A549 (cell line): ENCODE measurements at regions not wholly inside any gene's neighbourhood (a gene's known extent, or its start where the extent isn't known, plus 50 kb on each side); places are given as distances from the start of the nearest gene placed in this dataset.

Source experiments
- ATAC-seq, 2 experiments: fragments of 200-7000 bp in 1 of 2; fragments of >200 bp in 1 of 2; cut with Nextera tagmentation in 1 of 2; cut with Tn5 transposase in 1 of 2; 3 replicates each; pipeline versions ENCODE4 v1.8.0 to v1.9.1; 2018 to 2020; ENCODE audit warnings: mild to moderate bottlenecking in 1 of 2, moderate library complexity in 1 of 2
- CTCF ChIA-PET: fragments of 300-600 bp; sonication (Branson Sonifier 250); formaldehyde crosslinking; extraction: SDS; loops from one replicate; lab custom pipeline; 2021; ENCODE audit warnings: antibody characterized with exemption, inconsistent platforms; lab: Yijun Ruan, JAX
- POLR2A ChIA-PET: fragments of 350-600 bp; formaldehyde crosslinking; extraction: SDS; loops from one replicate; lab custom pipeline; 2021; ENCODE audit warnings: antibody characterized with exemption, inconsistent platforms; lab: Yijun Ruan, JAX
- DNase-seq, 2 experiments: peaks; one replicate each; pipeline versions ENCODE4 v3.0.0 to v3.0.0-alpha.2; 2011 to 2016; ENCODE audit warnings: low read depth in 1 of 2, low spot score in 1 of 2
- FAIRE-seq: peaks from 2 replicates; lab custom pipeline; 2011; peaks lifted over from hg19 to GRCh38; lab: Jason Lieb, UNC
- H3K27ac ChIP-seq, 2 experiments: fragments of >200 bp; sonication (Bioruptor Twin); formaldehyde crosslinking; 3 replicates each; pipeline ENCODE4 v1.5.1; 2016 to 2017
- H3K4me1 ChIP-seq: fragments of >200 bp; sonication (Bioruptor Twin); formaldehyde crosslinking; 3 replicates; pipeline ENCODE4 v1.6.1; 2016
- H3K4me2 ChIP-seq: fragments of >200 bp; sonication (Bioruptor Twin); formaldehyde crosslinking; 3 replicates; pipeline ENCODE4 v1.6.1; 2016
- H3K4me3 ChIP-seq: fragments of >200 bp; sonication (Bioruptor Twin); formaldehyde crosslinking; 3 replicates; pipeline ENCODE4 v1.5.1; 2016
- H3K9me3 ChIP-seq: fragments of >200 bp; sonication (Bioruptor Twin); formaldehyde crosslinking; 3 replicates; pipeline ENCODE4 v1.6.1; 2016
- BHLHE40 ChIP-seq: IDR thresholded peaks from 2 replicates; pipeline ENCODE4 v1.6.1; 2012; ENCODE audit warnings: low read depth, low read length, inconsistent platforms
- CBX2 ChIP-seq: fragments of 200-600 bp; sonication (generic); IDR thresholded peaks from 2 replicates; pipeline ENCODE4 v1.6.1; 2016; ENCODE audit warnings: low read depth, mild to moderate bottlenecking, borderline replicate concordance
- CBX8 ChIP-seq: fragments of 200-600 bp; sonication (generic); IDR thresholded peaks from 2 replicates; pipeline ENCODE4 v1.6.1; 2016
- CHD2 ChIP-seq: fragments of 150-350 bp; IDR thresholded peaks from 2 replicates; pipeline ENCODE4 v1.6.1; 2014; ENCODE audit warnings: low read length; ENCODE audit not compliant: partially characterized antibody
- EHF ChIP-seq: fragments of 250-450 bp; sonication (Bioruptor Pico); IDR thresholded peaks from 2 replicates; pipeline ENCODE4 v1.5.0; 2020; ENCODE audit warnings: mild to moderate bottlenecking
- ESRRA ChIP-seq: fragments of 150-350 bp; IDR thresholded peaks from 2 replicates; pipeline ENCODE4 v1.6.1; 2014; ENCODE audit warnings: mild to moderate bottlenecking, low read length, borderline replicate concordance
- FOXS1 ChIP-seq: fragments of 250-450 bp; sonication (Bioruptor Pico); IDR thresholded peaks from 2 replicates; pipeline ENCODE4 v1.5.0; 2020; ENCODE audit warnings: mild to moderate bottlenecking, moderate library complexity
- HEYL ChIP-seq: fragments of 250-450 bp; sonication (Bioruptor Pico); IDR thresholded peaks from 2 replicates; pipeline ENCODE4 v1.8.0; 2021; ENCODE audit warnings: mild to moderate bottlenecking, moderate library complexity
- HOXB13 ChIP-seq: fragments of 250-450 bp; sonication (Bioruptor Pico); IDR thresholded peaks from 2 replicates; pipeline ENCODE4 v1.5.0; 2020; ENCODE audit warnings: low read depth, mild to moderate bottlenecking, moderate library complexity
- JUN ChIP-seq, 2 experiments: fragments of >200 bp; sonication (Bioruptor Twin); formaldehyde crosslinking; IDR thresholded peaks; 2 replicates in 1 of 2; 3 replicates in 1 of 2; pipeline ENCODE4 v1.6.1; 2016 to 2017
- JUNB ChIP-seq: fragments of >200 bp; sonication (Bioruptor Twin); formaldehyde crosslinking; IDR thresholded peaks from 2 replicates; pipeline ENCODE4 v1.6.1; 2016
- MAFK ChIP-seq: fragments of 450-650 bp; IDR thresholded peaks from 2 replicates; pipeline ENCODE4 v1.6.1; 2014; ENCODE audit not compliant: partially characterized antibody
- NFE2L2 ChIP-seq: fragments of 150-350 bp; conservative IDR thresholded peaks from 2 replicates; pipeline ENCODE4 v1.6.1; 2014; ENCODE audit warnings: low read length
- NR3C1 ChIP-seq: fragments of >200 bp; sonication (Bioruptor Twin); formaldehyde crosslinking; IDR thresholded peaks from 3 replicates; pipeline ENCODE4 v1.6.1; 2017
- POLR2A ChIP-seq: IDR thresholded peaks from 2 replicates; pipeline ENCODE4 v1.6.1; 2012; ENCODE audit warnings: mild to moderate bottlenecking, low read length
- POLR2AphosphoS2 ChIP-seq: conservative IDR thresholded peaks from 2 replicates; pipeline ENCODE4 v1.6.1; 2012; ENCODE audit warnings: low read length, improper control_type of control experiment, inconsistent platforms
- RARB ChIP-seq: fragments of 250-450 bp; sonication (Bioruptor Pico); IDR thresholded peaks from 2 replicates; pipeline ENCODE4 v1.8.0; 2021; ENCODE audit warnings: mild to moderate bottlenecking, moderate library complexity
- RNF2 ChIP-seq: fragments of 200-600 bp; sonication (generic); IDR thresholded peaks from 2 replicates; pipeline ENCODE4 v1.6.1; 2016; ENCODE audit warnings: low read depth, mild to moderate bottlenecking, antibody characterized with exemption, moderate library complexity, borderline replicate concordance
- TP53 ChIP-seq: fragments of 250-450 bp; sonication (Bioruptor Pico); IDR thresholded peaks from 2 replicates; pipeline ENCODE4 v1.5.0; 2021; ENCODE audit warnings: mild to moderate bottlenecking, moderate library complexity
- ZFP36 ChIP-seq: fragments of 450-650 bp; IDR thresholded peaks from 2 replicates; pipeline ENCODE4 v1.6.1; 2014; ENCODE audit warnings: borderline replicate concordance; ENCODE audit not compliant: partially characterized antibody
- ZNF302 ChIP-seq: fragments of 250-450 bp; sonication (Bioruptor Pico); IDR thresholded peaks from 2 replicates; pipeline ENCODE4 v1.9.0; 2021; ENCODE audit warnings: inconsistent platforms, mild to moderate bottlenecking, moderate library complexity
- ZSCAN20 ChIP-seq: fragments of 250-450 bp; sonication (Bioruptor Pico); IDR thresholded peaks from 2 replicates; pipeline ENCODE4 v1.8.0; 2022; ENCODE audit warnings: mild to moderate bottlenecking, moderate library complexity
- WGBS: methylation state at CpG from one replicate; pipeline ENCODE4 v1.1.6; 2017; ENCODE audit errors: missing lambda C conversion rate; 5-methylcytosine and 5-hydroxymethylcytosine counted together
- TF ChIP-seq, protein P1 (sequence below): fragments of 250-450 bp; sonication (Bioruptor Pico); IDR thresholded peaks from 2 replicates; pipeline ENCODE4 v1.5.0; 2020; ENCODE audit warnings: low read depth, mild to moderate bottlenecking, moderate library complexity
- TF ChIP-seq, protein P2 (sequence below): IDR thresholded peaks from 2 replicates; pipeline ENCODE4 v1.6.1; 2012
- TF ChIP-seq, protein P3 (sequence below): fragments of >200 bp; sonication (Bioruptor Twin); formaldehyde crosslinking; IDR thresholded peaks from 3 replicates; pipeline ENCODE4 v1.5.1; 2016
- TF ChIP-seq, protein P4 (sequence below): fragments of >200 bp; sonication (Bioruptor Twin); formaldehyde crosslinking; IDR thresholded peaks from 3 replicates; pipeline ENCODE4 v1.6.1; 2016

DNA sequence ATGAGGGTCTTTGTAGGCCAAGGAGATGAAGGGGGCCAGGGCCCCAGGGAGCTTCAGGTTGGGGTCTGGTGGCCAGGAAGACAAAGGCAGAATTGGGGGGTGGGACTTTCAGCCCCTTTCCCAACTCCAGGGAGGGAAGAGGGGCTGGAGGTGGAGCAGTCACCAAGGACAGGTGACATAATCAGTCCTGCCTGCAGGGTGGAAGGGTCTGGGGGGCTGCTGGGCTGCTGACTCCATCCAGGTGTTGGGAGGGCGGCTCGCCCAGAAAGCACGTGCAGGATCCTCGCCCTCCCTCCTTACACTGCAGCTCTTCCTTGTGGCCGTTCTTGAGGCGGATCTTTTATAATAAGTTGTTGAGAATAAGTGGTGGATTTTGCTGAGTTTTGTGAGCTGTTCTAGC, 1491.1 kb downstream of the TBC1D22A start:
- ATAC-seq (no peak), FAIRE-seq (no peak), DNase-seq (no peak)
- TF ChIP-seq HEYL = no peak
- no peak for TF ChIP-seq JUN (IDR thresholded peaks at IDR 0.05)
- TF ChIP-seq RNF2 = no peak
- TF ChIP-seq NR3C1 = no peak
- no peak for TF ChIP-seq POLR2A
- Histone ChIP-seq H3K4me1 (peaks cover 11% of the 10 kb centered on the region), H3K9me3 (no peaks in the 10 kb centered on the region), H3K4me3 (no peak overlapping the region), H3K4me2 (no peak overlapping the region), H3K27ac (peak overlapping the region in 1 of 2 experiments; percentile 48; a peak in 1 of 6 replicates)
- CTCF ChIA-PET = no interaction called here
- POLR2A ChIA-PET = no interaction called here
- 86% methylated on average over 5 of the region's 6 CpGs for WGBS

DNA sequence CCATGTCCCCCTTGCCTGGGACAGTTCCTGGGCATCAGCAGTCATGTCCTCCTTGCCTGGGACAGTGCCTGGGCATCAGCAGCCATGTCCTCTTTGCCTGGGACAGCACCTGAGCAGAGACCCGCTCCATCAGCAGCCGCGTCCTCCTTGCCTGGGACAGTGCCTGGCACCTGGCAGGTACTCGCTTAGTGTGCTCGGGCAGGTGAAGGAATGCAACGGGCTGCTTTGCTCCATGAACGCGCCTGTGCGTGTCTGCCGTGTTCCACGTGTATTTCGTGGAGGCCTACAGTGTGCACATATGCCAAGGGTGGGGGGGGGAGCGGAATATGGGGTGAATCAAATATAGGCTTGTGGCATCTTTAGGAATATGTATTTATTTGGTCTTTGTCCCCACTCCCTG, 1490.7 kb downstream of the TBC1D22A start:
- FAIRE-seq (no peak), DNase-seq (no peak), ATAC-seq (no peak)
- H3K4me1 ChIP-seq = peaks cover 11% of the 10 kb centered on the region
- POLR2A ChIA-PET = no interaction called here
- no peaks in the 10 kb centered on the region for H3K9me3 ChIP-seq
- H3K27ac ChIP-seq = no peak overlapping the region
- 90% methylated on average over 7 of the region's 13 CpGs for WGBS
- H3K4me3 ChIP-seq = no peak overlapping the region
- TF ChIP-seq EHF (CRISPR knock-in tag) (no peak), ZSCAN20 (CRISPR knock-in tag) (no peak), CBX2 (no peak), BHLHE40 (no peak)
- H3K4me2 ChIP-seq = no peak overlapping the region
- CTCF ChIA-PET = no interaction called here

DNA sequence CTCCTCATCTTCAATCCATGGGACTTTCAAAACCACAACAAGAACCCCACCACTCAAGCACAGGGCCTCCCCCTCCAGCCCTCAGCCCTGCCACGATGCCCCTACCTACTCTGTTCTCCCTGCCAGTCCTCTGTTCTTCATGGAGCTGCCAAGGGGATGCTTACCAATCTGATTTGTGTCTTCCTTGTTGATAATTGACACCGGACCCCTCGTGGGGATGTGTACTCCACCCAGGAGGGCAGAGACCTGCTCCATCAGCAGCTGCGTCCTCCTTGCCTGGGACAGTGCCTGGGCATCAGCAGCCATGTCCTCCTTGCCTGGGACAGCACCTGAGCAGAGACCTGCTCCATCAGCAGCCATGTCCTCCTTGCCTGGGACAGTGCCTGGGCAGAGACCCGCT, 1489.2 kb downstream of the TBC1D22A start:
- H3K4me1 ChIP-seq = peaks cover 11% of the 10 kb centered on the region
- H3K27ac ChIP-seq = no peak overlapping the region
- TF ChIP-seq JUNB (no peak), FOXS1 (CRISPR knock-in tag) (no peak), ZNF302 (CRISPR knock-in tag) (no peak), BHLHE40 (no peak), TP53 (CRISPR knock-in tag) (no peak), EHF (CRISPR knock-in tag) (no peak), NFE2L2 (no peak), ZFP36 (no peak), HOXB13 (no peak), CHD2 (no peak), CBX8 (no peak), MAFK (no peak), POLR2AphosphoS2 (no peak), ESRRA (no peak), RARB (CRISPR knock-in tag) (no peak)
- TF ChIP-seq, protein P1, sequence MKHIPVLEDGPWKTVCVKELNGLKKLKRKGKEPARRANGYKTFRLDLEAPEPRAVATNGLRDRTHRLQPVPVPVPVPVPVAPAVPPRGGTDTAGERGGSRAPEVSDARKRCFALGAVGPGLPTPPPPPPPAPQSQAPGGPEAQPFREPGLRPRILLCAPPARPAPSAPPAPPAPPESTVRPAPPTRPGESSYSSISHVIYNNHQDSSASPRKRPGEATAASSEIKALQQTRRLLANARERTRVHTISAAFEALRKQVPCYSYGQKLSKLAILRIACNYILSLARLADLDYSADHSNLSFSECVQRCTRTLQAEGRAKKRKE (CRISPR knock-in tag) = no peak
- TF ChIP-seq, protein P2, sequence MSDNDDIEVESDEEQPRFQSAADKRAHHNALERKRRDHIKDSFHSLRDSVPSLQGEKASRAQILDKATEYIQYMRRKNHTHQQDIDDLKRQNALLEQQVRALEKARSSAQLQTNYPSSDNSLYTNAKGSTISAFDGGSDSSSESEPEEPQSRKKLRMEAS = no peak
- TF ChIP-seq, protein P3, sequence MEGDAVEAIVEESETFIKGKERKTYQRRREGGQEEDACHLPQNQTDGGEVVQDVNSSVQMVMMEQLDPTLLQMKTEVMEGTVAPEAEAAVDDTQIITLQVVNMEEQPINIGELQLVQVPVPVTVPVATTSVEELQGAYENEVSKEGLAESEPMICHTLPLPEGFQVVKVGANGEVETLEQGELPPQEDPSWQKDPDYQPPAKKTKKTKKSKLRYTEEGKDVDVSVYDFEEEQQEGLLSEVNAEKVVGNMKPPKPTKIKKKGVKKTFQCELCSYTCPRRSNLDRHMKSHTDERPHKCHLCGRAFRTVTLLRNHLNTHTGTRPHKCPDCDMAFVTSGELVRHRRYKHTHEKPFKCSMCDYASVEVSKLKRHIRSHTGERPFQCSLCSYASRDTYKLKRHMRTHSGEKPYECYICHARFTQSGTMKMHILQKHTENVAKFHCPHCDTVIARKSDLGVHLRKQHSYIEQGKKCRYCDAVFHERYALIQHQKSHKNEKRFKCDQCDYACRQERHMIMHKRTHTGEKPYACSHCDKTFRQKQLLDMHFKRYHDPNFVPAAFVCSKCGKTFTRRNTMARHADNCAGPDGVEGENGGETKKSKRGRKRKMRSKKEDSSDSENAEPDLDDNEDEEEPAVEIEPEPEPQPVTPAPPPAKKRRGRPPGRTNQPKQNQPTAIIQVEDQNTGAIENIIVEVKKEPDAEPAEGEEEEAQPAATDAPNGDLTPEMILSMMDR = no peak
- TF ChIP-seq, protein P4, sequence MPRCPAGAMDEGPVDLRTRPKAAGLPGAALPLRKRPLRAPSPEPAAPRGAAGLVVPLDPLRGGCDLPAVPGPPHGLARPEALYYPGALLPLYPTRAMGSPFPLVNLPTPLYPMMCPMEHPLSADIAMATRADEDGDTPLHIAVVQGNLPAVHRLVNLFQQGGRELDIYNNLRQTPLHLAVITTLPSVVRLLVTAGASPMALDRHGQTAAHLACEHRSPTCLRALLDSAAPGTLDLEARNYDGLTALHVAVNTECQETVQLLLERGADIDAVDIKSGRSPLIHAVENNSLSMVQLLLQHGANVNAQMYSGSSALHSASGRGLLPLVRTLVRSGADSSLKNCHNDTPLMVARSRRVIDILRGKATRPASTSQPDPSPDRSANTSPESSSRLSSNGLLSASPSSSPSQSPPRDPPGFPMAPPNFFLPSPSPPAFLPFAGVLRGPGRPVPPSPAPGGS = no peak
- ATAC-seq (no peak), FAIRE-seq (no peak), DNase-seq (no peak)
- no peak overlapping the region for H3K4me3 ChIP-seq
- CTCF ChIA-PET = no interaction called here
- no peaks in the 10 kb centered on the region for H3K9me3 ChIP-seq
- WGBS = 23% methylated on average over 2 of the region's 5 CpGs
- H3K4me2 ChIP-seq = no peak overlapping the region
- POLR2A ChIA-PET = no interaction called here
